Gastroesophageal sphincter (tissue), 3 donors: ENCODE measurements at regions not wholly inside any gene's neighbourhood (a gene's known extent, or its start where the extent isn't known, plus 50 kb on each side); places are given as distances from the start of the nearest gene placed in this dataset.

Experiments used
- POLR2A ChIP-seq, 2 donors: fragments of 450-650 bp; IDR thresholded peaks; one replicate each; pipeline ENCODE4 v1.6.1; 2017; ENCODE audit warnings: antibody characterized with exemption in 2 of 2, mild to moderate bottlenecking in 2 of 2, moderate library complexity in 1 of 2
- TF ChIP-seq, protein P1 (sequence below), 4 experiments: fragments of 200-600 bp in 2 of 4; fragments of 450-650 bp in 2 of 4; sonication (generic) in 1 of 4; IDR thresholded peaks; one replicate each; pipeline ENCODE4 v1.5.1; 2017 to 2019; ENCODE audit warnings: antibody characterized with exemption in 4 of 4, mild to moderate bottlenecking in 2 of 4, moderate library complexity in 2 of 4

DNA sequence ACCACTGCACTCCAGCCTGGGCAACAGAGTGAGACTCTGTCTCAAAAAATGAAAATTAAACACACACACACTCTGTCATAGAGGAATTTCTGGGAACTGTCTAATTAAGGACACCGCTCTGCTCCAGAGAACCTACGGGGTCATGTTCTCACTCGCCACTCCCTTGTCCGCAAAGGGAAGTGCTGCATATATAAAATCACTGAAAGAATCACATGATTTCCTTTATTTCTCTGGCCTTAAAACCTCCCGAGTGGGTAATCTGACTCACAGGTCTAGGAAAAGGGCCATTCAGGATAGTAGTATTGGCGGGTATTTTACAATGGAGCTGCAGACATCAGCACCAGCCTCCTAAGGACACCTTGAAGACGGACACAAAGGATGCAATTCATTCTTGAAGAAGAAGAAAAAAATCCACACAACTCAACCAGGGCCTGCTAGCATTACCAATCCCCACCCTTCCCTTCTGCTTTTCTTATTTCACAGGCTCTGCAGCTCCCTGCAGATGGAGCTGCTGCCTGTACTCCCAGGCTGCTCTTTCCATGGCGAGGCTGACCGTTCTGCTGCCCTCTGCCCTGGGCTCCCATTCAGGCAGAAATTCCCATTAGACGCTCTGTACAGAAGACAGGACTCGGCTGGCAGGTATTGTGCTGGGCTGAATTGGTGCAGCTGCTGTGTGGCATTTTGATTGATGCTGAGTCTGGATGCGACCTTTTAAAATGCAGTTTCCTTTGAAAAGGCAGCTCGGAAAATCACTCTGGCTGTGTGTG lies 53.3 kb upstream of the FAM89A start:
- TF ChIP-seq POLR2A (IDR thresholded peaks at IDR 0.05): no peak
- TF ChIP-seq, protein P1, sequence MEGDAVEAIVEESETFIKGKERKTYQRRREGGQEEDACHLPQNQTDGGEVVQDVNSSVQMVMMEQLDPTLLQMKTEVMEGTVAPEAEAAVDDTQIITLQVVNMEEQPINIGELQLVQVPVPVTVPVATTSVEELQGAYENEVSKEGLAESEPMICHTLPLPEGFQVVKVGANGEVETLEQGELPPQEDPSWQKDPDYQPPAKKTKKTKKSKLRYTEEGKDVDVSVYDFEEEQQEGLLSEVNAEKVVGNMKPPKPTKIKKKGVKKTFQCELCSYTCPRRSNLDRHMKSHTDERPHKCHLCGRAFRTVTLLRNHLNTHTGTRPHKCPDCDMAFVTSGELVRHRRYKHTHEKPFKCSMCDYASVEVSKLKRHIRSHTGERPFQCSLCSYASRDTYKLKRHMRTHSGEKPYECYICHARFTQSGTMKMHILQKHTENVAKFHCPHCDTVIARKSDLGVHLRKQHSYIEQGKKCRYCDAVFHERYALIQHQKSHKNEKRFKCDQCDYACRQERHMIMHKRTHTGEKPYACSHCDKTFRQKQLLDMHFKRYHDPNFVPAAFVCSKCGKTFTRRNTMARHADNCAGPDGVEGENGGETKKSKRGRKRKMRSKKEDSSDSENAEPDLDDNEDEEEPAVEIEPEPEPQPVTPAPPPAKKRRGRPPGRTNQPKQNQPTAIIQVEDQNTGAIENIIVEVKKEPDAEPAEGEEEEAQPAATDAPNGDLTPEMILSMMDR (IDR thresholded peaks at IDR 0.05): no peak
